GM12875 (cell line): ENCODE measurements at regions not wholly inside any gene's neighbourhood (a gene's known extent, or its start where the extent isn't known, plus 50 kb on each side); places are given as distances from the start of the nearest gene placed in this dataset.
"Not testable (repeated sequence)": the region's sequence is repeated elsewhere in the genome, so short reads cannot be mapped to it uniquely, and the experiment has no call there.

Source experiments
- H3K4me3 ChIP-seq: one replicate; pipeline ENCODE4 v1.5.1; 2011; ENCODE audit warnings: low read depth, low read length, control low read depth
- CTCF ChIP-seq: IDR thresholded peaks from 2 replicates; pipeline ENCODE4 v1.5.1; 2011; ENCODE audit warnings: low read depth, mild to moderate bottlenecking, control low read depth, inconsistent platforms, low read length, moderate library complexity, borderline replicate concordance; ENCODE audit not compliant: insufficient read depth

GRCh38 chr4:9110700-9111099, 59.5 kb upstream of the FAM90A26 start:
- not testable (repeated sequence) for H3K4me3 ChIP-seq

- not testable (repeated sequence) for H3K4me3 ChIP-seq
Observed at GRCh38 chr4:9103148-9103524, 67.1 kb upstream of the FAM90A26 start.

- not testable (repeated sequence) for H3K4me3 ChIP-seq
Observed at GRCh38 chr4:9102471-9103147, 67.6 kb upstream of the FAM90A26 start.

GRCh38 chr4:9096330-9096729, 73.9 kb upstream of the FAM90A26 start:
- not testable (repeated sequence) for H3K4me3 ChIP-seq

- H3K4me3 ChIP-seq, result not testable (repeated sequence)
Observed at GRCh38 chr4:9078796-9079195, 91.4 kb upstream of the FAM90A26 start.

- not testable (repeated sequence) for H3K4me3 ChIP-seq
Observed at GRCh38 chr4:9076974-9077373, 93.2 kb upstream of the FAM90A26 start.

GRCh38 chr4:9076486-9076885, 93.7 kb upstream of the FAM90A26 start:
- not testable (repeated sequence) for H3K4me3 ChIP-seq

- H3K4me3 ChIP-seq, result not testable (repeated sequence)
Observed at GRCh38 chr4:9073371-9073770, 96.8 kb upstream of the FAM90A26 start.

GRCh38 chr4:9072521-9073220, 97.5 kb upstream of the FAM90A26 start:
- not testable (repeated sequence) for H3K4me3 ChIP-seq

- H3K4me3 ChIP-seq, result not testable (repeated sequence)
Observed at GRCh38 chr4:9067923-9068322, 102.3 kb upstream of the FAM90A26 start.

- not testable (repeated sequence) for H3K4me3 ChIP-seq
Observed at GRCh38 chr4:9063612-9064011, 106.6 kb upstream of the FAM90A26 start.

- not testable (repeated sequence) for H3K4me3 ChIP-seq
Observed at GRCh38 chr4:9024866-9025265, 145.3 kb upstream of the FAM90A26 start.

GRCh38 chr4:9009792-9010191, 138.2 kb upstream of the HMX1 start:
- H3K4me3 ChIP-seq, result not testable (repeated sequence)

GRCh38 chr4:9008407-9008806, 136.8 kb upstream of the HMX1 start:
- H3K4me3 ChIP-seq, result not testable (repeated sequence)

- H3K4me3 ChIP-seq, result not testable (repeated sequence)
Observed at GRCh38 chr4:9001153-9001552, 129.5 kb upstream of the HMX1 start.

- H3K4me3 ChIP-seq, result not testable (repeated sequence)
- peak; percentile 81 for TF ChIP-seq CTCF
Observed at GRCh38 chr4:9000505-9001001, 128.9 kb upstream of the HMX1 start.

GRCh38 chr4:8992981-8993380, 121.3 kb upstream of the HMX1 start:
- H3K4me3 ChIP-seq, result not testable (repeated sequence)

GRCh38 chr4:8991449-8991848, 119.8 kb upstream of the HMX1 start:
- H3K4me3 ChIP-seq, result not testable (repeated sequence)

GRCh38 chr4:8990341-8990740, 118.7 kb upstream of the HMX1 start:
- not testable (repeated sequence) for H3K4me3 ChIP-seq

GRCh38 chr4:8985786-8986185, 114.1 kb upstream of the HMX1 start:
- H3K4me3 ChIP-seq, result not testable (repeated sequence)
